Prostate gland (tissue), 2 donors: ENCODE measurements at regions not wholly inside any gene's neighbourhood (a gene's known extent, or its start where the extent isn't known, plus 50 kb on each side); places are given as distances from the start of the nearest gene placed in this dataset.

Experiments
- DNase-seq: peaks from one replicate; pipeline ENCODE4 v3.0.0-alpha.2; 2019; ENCODE audit warnings: low spot score
- H3K27ac ChIP-seq, 2 donors: fragments of 200-600 bp; sonication (generic); 2 replicates each; pipeline ENCODE4 v1.5.1; 2017 to 2019
- H3K27me3 ChIP-seq: fragments of 200-600 bp; sonication (generic); replicated peaks from 2 replicates; pipeline ENCODE4 v1.5.1; 2019; ENCODE audit not compliant: insufficient read depth
- H3K36me3 ChIP-seq, 2 donors: fragments of 200-600 bp; sonication (generic); 1 replicate in 1 of 2; 2 replicates in 1 of 2; pipeline versions ENCODE4 v1.5.1 to v1.8.1; 2017 to 2019
- H3K4me1 ChIP-seq: fragments of 200-600 bp; sonication (generic); replicated peaks from 2 replicates; pipeline ENCODE4 v1.5.1; 2019
- H3K4me3 ChIP-seq, 2 donors: fragments of 200-600 bp; sonication (generic); 2 replicates each; pipeline ENCODE4 v1.5.1; 2017 to 2019
- H3K9me3 ChIP-seq: fragments of 200-600 bp; sonication (generic); 2 replicates; pipeline ENCODE4 v1.5.1; 2017
- POLR2A ChIP-seq: fragments of 450-650 bp; IDR thresholded peaks from one replicate; pipeline ENCODE4 v1.6.1; 2016; ENCODE audit warnings: antibody characterized with exemption, mild to moderate bottlenecking
- POLR2AphosphoS5 ChIP-seq: sonication (generic); formaldehyde crosslinking; IDR thresholded peaks from one replicate; pipeline ENCODE4 v1.6.1; 2017; ENCODE audit warnings: antibody characterized with exemption
- WGBS: methylation state at CpG from one replicate; pipeline ENCODE4 v1.1.5; 2018; 5-methylcytosine and 5-hydroxymethylcytosine counted together
- intact Hi-C: fragments of 100-400 bp; cut with DNase I; formaldehyde crosslinking; loops from one replicate; pipeline ENCODE4 v1.14.2; 2022
- TF ChIP-seq, protein P1 (sequence below), 4 experiments: fragments of 200-600 bp in 2 of 4; fragments of 450-650 bp in 2 of 4; sonication (generic) in 2 of 4; IDR thresholded peaks; 1 replicate in 3 of 4; 2 replicates in 1 of 4; pipeline ENCODE4 v1.5.1; 2016 to 2019; ENCODE audit warnings: antibody characterized with exemption in 4 of 4, mild to moderate bottlenecking in 2 of 4, moderate library complexity in 2 of 4

DNA sequence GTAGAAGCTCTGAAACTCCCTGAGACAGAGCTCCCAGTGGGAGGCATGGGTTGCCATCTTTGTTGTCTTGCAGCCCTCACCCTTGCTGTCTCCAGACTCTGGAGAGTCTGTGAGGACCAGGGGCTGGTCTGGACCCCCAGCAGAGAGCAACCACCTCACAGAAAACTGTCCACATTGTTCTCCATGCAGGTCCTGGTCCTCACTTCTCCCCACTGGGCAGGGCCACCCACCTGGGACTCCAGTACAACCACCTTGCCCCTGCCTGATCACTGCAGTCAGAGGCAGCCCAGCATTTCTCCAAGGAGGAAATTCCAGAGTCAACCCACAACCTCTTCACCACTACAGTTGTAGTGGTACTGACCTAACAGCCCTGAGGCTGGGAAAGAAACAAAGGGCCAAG, 285.6 kb upstream of the RPS23 start:
- Histone ChIP-seq H3K27me3 (no peaks in the 10 kb centered on the region), H3K4me1 (no peaks in the 10 kb centered on the region), H3K4me3 (no peak overlapping the region), H3K9me3 (no peaks in the 10 kb centered on the region), H3K36me3 (no peaks in the 10 kb centered on the region), H3K27ac (no peak overlapping the region)
- intact Hi-C loops: no loop called here
- no peak for DNase-seq
- TF ChIP-seq, protein P1, sequence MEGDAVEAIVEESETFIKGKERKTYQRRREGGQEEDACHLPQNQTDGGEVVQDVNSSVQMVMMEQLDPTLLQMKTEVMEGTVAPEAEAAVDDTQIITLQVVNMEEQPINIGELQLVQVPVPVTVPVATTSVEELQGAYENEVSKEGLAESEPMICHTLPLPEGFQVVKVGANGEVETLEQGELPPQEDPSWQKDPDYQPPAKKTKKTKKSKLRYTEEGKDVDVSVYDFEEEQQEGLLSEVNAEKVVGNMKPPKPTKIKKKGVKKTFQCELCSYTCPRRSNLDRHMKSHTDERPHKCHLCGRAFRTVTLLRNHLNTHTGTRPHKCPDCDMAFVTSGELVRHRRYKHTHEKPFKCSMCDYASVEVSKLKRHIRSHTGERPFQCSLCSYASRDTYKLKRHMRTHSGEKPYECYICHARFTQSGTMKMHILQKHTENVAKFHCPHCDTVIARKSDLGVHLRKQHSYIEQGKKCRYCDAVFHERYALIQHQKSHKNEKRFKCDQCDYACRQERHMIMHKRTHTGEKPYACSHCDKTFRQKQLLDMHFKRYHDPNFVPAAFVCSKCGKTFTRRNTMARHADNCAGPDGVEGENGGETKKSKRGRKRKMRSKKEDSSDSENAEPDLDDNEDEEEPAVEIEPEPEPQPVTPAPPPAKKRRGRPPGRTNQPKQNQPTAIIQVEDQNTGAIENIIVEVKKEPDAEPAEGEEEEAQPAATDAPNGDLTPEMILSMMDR (IDR thresholded peaks at IDR 0.05): no peak
- no peak for TF ChIP-seq POLR2A
- no peak for TF ChIP-seq POLR2AphosphoS5

- no peaks in the 10 kb centered on the region for H3K9me3 ChIP-seq
- H3K4me1 ChIP-seq: no peaks in the 10 kb centered on the region
- H3K36me3 ChIP-seq: no peaks in the 10 kb centered on the region
- 59% methylated on average over 3 of the region's 6 CpGs for WGBS
- H3K4me3 ChIP-seq: no peak overlapping the region
- no peak overlapping the region for H3K27ac ChIP-seq
- no peaks in the 10 kb centered on the region for H3K27me3 ChIP-seq
- TF ChIP-seq POLR2AphosphoS5 (no peak), POLR2A (no peak)
- TF ChIP-seq, protein P1 (IDR thresholded peaks at IDR 0.05): no peak
- no peak for DNase-seq
- intact Hi-C loops: no loop called here
Observed at GRCh38 chr5:82562696-82563240, 284.6 kb upstream of the RPS23 start.

GRCh38 chr5:82561797-82562196, 283.6 kb upstream of the RPS23 start:
- Histone ChIP-seq H3K27me3 (no peaks in the 10 kb centered on the region), H3K27ac (no peak overlapping the region), H3K4me1 (no peaks in the 10 kb centered on the region), H3K9me3 (no peaks in the 10 kb centered on the region), H3K4me3 (no peak overlapping the region), H3K36me3 (no peaks in the 10 kb centered on the region)
- WGBS: 76% methylated on average over 2 of the region's 2 CpGs
- DNase-seq: no peak
- intact Hi-C loops: no loop called here
- TF ChIP-seq POLR2A (no peak), POLR2AphosphoS5 (no peak)
- TF ChIP-seq, protein P1 (IDR thresholded peaks at IDR 0.05): no peak

DNA sequence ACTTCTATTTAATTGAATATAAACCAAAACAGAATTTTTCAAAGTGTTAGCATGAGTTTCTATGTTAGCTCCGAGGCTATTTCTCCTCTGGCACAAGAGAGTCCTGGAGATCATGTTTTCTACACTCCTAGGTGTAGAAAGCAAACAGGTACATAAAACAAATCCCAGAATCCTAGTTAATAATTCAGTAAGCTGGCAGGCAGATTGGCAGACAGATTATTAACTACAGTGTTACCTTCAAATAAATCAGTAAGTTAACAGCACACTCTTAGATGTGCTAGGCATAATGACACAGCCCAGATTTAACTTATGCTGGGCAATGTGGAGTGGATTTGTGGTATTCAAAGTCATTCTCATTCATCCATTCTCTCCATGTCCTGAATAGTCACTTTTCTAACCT, 282.8 kb upstream of the RPS23 start:
- Histone ChIP-seq H3K36me3 (no peaks in the 10 kb centered on the region), H3K4me3 (no peak overlapping the region), H3K27ac (no peak overlapping the region), H3K27me3 (no peaks in the 10 kb centered on the region), H3K9me3 (no peaks in the 10 kb centered on the region), H3K4me1 (no peaks in the 10 kb centered on the region)
- intact Hi-C loops: no loop called here
- TF ChIP-seq, protein P1 (IDR thresholded peaks at IDR 0.05): no peak
- TF ChIP-seq POLR2A (no peak), POLR2AphosphoS5 (no peak)
- DNase-seq: no peak
- 50% methylated on average over 1 of the region's 1 CpG for WGBS

- no peaks in the 10 kb centered on the region for H3K27me3 ChIP-seq
- H3K36me3 ChIP-seq: no peaks in the 10 kb centered on the region
- no peaks in the 10 kb centered on the region for H3K4me1 ChIP-seq
- H3K4me3 ChIP-seq: no peak overlapping the region
- H3K9me3 ChIP-seq: no peaks in the 10 kb centered on the region
- DNase-seq: no peak
- intact Hi-C loops: no loop called here
- no peak overlapping the region for H3K27ac ChIP-seq
- TF ChIP-seq, protein P1 (IDR thresholded peaks at IDR 0.05): no peak
- no peak for TF ChIP-seq POLR2A
- no peak for TF ChIP-seq POLR2AphosphoS5
- WGBS: 57% methylated on average over 4 of the region's 4 CpGs
Observed at GRCh38 chr5:82560561-82560960, 282.4 kb upstream of the RPS23 start.
